ENCODE measurements at regions not wholly inside any gene's neighbourhood (a gene's known extent, or its start where the extent isn't known, plus 50 kb on each side); places are given as distances from the start of the nearest gene placed in this dataset.

- no peaks in the 10 kb centered on the region for H3K36me3 ChIP-seq (ENCODE audit: control insufficient read depth in 4 of 4, insufficient read depth in 3 of 4, low read depth in 1 of 4, low read length in 3 of 4)
- TF ChIP-seq SP1 (IDR thresholded peaks at IDR 0.05), result no peak
- no peak for TF ChIP-seq REST (IDR thresholded peaks at IDR 0.05)
- no peak for TF ChIP-seq JUND (IDR thresholded peaks at IDR 0.05)
- TF ChIP-seq FOXA1 (IDR thresholded peaks at IDR 0.05), result no peak
- no peak for TF ChIP-seq GABPA (IDR thresholded peaks at IDR 0.05 in 1 of 2, conservative IDR thresholded peaks at IDR 0.05 in 1 of 2)
- TF ChIP-seq NR2F2 (IDR thresholded peaks at IDR 0.05), result no peak
- TF ChIP-seq RXRA (IDR thresholded peaks at IDR 0.05), result no peak
- TF ChIP-seq MAX (IDR thresholded peaks at IDR 0.05), result no peak
- no peak for TF ChIP-seq EGR1 (IDR thresholded peaks at IDR 0.05; ENCODE audit: low read depth in 2 of 2)
- TF ChIP-seq TAF1 (conservative IDR thresholded peaks at IDR 0.05), result no peak
- no peak for TF ChIP-seq CTCF (IDR thresholded peaks at IDR 0.05; ENCODE audit: low read depth, low read length, missing input control)
- TF ChIP-seq ZBTB33 (IDR thresholded peaks at IDR 0.05), result no peak
- no peak for TF ChIP-seq FOXA2 (IDR thresholded peaks at IDR 0.05)
- no peak for TF ChIP-seq HNF4A (conservative IDR thresholded peaks at IDR 0.05)
- no peak for TF ChIP-seq HNF4G (IDR thresholded peaks at IDR 0.05)
- TF ChIP-seq RAD21 (IDR thresholded peaks at IDR 0.05), result no peak
- 40% methylated on average over 2 of the region's 2 CpGs for WGBS
- no peaks in the 10 kb centered on the region for H3K9me3 ChIP-seq (ENCODE audit: control insufficient read depth in 4 of 4, low read length in 3 of 4)
- peaks cover 2 to 11% (median 6%) of the 10 kb centered on the region in 4 donors for H3K4me1 ChIP-seq (ENCODE audit: control insufficient read depth in 4 of 4, insufficient read depth in 4 of 4, low read length in 3 of 4)
- no peak for DNase-seq (ENCODE audit: low spot score)
- H3K4me3 ChIP-seq (ENCODE audit: low read depth in 1 of 3, low read length in 3 of 3), result no peak overlapping the region
- no peaks in the 10 kb centered on the region for H3K27me3 ChIP-seq (ENCODE audit: control insufficient read depth in 4 of 4, insufficient read depth in 4 of 4, low read length in 3 of 4)
- H3K27ac ChIP-seq (ENCODE audit: low read depth in 1 of 2, low read length in 2 of 2), result peak overlapping the region in 1 of 2 donors; percentile 36
- no peak overlapping the region for H3K9ac ChIP-seq (ENCODE audit: low read depth in 1 of 2, low read length in 2 of 2)
Measured at GRCh38 chr20:7291323-7291943, 523.9 kb downstream of the BMP2 start.

GRCh38 chr20:7291946-7292345 is 524.5 kb downstream of the BMP2 start:
- Histone ChIP-seq H3K27ac (ENCODE audit: low read depth in 1 of 2, low read length in 2 of 2) (no peak overlapping the region), H3K36me3 (ENCODE audit: control insufficient read depth in 4 of 4, insufficient read depth in 3 of 4, low read depth in 1 of 4, low read length in 3 of 4) (no peaks in the 10 kb centered on the region), H3K27me3 (ENCODE audit: control insufficient read depth in 4 of 4, insufficient read depth in 4 of 4, low read length in 3 of 4) (no peaks in the 10 kb centered on the region), H3K4me1 (ENCODE audit: control insufficient read depth in 4 of 4, insufficient read depth in 4 of 4, low read length in 3 of 4) (peaks cover 2 to 11% (median 6%) of the 10 kb centered on the region in 4 donors), H3K9me3 (ENCODE audit: control insufficient read depth in 4 of 4, low read length in 3 of 4) (no peaks in the 10 kb centered on the region), H3K4me3 (ENCODE audit: low read depth in 1 of 3, low read length in 3 of 3) (no peak overlapping the region), H3K9ac (ENCODE audit: low read depth in 1 of 2, low read length in 2 of 2) (no peak overlapping the region)
- no peak for DNase-seq (ENCODE audit: low spot score)
- TF ChIP-seq TAF1 (conservative IDR thresholded peaks at IDR 0.05), result no peak
- TF ChIP-seq GABPA (IDR thresholded peaks at IDR 0.05 in 1 of 2, conservative IDR thresholded peaks at IDR 0.05 in 1 of 2), result no peak
- no peak for TF ChIP-seq FOXA2 (IDR thresholded peaks at IDR 0.05)
- no peak for TF ChIP-seq RXRA (IDR thresholded peaks at IDR 0.05)
- TF ChIP-seq EGR1 (IDR thresholded peaks at IDR 0.05; ENCODE audit: low read depth in 2 of 2), result no peak
- TF ChIP-seq REST (IDR thresholded peaks at IDR 0.05), result no peak
- TF ChIP-seq JUND (IDR thresholded peaks at IDR 0.05), result no peak
- no peak for TF ChIP-seq RAD21 (IDR thresholded peaks at IDR 0.05)
- TF ChIP-seq HNF4G (IDR thresholded peaks at IDR 0.05), result no peak
- no peak for TF ChIP-seq YY1 (IDR thresholded peaks at IDR 0.05)
- TF ChIP-seq HNF4A (conservative IDR thresholded peaks at IDR 0.05), result no peak
- TF ChIP-seq ATF3 (IDR thresholded peaks at IDR 0.05), result no peak
- TF ChIP-seq SP1 (IDR thresholded peaks at IDR 0.05), result no peak
- TF ChIP-seq ZBTB33 (IDR thresholded peaks at IDR 0.05), result no peak

All from liver (tissue), 8 donors.